Peyer's patch (tissue), 4 donors: ENCODE measurements at regions not wholly inside any gene's neighbourhood (a gene's known extent, or its start where the extent isn't known, plus 50 kb on each side); places are given as distances from the start of the nearest gene placed in this dataset.

Experiments
- POLR2A ChIP-seq, 2 donors: fragments of 450-650 bp; IDR thresholded peaks; one replicate each; pipeline ENCODE4 v1.5.1; 2017; ENCODE audit warnings: antibody characterized with exemption in 2 of 2, mild to moderate bottlenecking in 2 of 2, moderate library complexity in 2 of 2
- TF ChIP-seq, protein P1 (sequence below), 6 experiments: fragments of 450-650 bp in 4 of 6; fragments of 200-600 bp in 2 of 6; sonication (generic) in 1 of 6; IDR thresholded peaks; one replicate each; pipeline ENCODE4 v1.5.1; 2017 to 2019; ENCODE audit warnings: antibody characterized with exemption in 6 of 6, mild to moderate bottlenecking in 3 of 6, moderate library complexity in 1 of 6

DNA sequence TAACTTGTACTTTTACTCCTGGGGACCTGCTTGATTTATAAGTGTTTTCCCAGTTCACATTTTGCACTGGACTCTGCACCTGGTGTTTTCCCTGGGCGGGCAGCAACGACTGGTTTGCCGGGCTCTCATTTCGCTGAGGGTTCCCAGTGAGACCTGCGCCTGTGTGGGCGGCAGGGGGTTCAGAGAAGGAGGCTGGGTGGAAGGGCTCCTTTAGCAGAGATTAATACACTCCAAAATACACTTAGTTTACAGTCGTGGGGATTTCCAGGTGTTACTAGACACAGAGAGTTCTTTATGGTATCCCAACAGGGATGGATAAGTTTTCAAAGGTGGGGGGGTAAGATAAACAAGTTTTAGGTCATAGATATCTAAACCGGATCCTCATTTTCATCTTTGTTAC is 53.0 kb upstream of the SHISA3 start:
- TF ChIP-seq, protein P1, sequence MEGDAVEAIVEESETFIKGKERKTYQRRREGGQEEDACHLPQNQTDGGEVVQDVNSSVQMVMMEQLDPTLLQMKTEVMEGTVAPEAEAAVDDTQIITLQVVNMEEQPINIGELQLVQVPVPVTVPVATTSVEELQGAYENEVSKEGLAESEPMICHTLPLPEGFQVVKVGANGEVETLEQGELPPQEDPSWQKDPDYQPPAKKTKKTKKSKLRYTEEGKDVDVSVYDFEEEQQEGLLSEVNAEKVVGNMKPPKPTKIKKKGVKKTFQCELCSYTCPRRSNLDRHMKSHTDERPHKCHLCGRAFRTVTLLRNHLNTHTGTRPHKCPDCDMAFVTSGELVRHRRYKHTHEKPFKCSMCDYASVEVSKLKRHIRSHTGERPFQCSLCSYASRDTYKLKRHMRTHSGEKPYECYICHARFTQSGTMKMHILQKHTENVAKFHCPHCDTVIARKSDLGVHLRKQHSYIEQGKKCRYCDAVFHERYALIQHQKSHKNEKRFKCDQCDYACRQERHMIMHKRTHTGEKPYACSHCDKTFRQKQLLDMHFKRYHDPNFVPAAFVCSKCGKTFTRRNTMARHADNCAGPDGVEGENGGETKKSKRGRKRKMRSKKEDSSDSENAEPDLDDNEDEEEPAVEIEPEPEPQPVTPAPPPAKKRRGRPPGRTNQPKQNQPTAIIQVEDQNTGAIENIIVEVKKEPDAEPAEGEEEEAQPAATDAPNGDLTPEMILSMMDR (IDR thresholded peaks at IDR 0.05), result no peak
- TF ChIP-seq POLR2A (IDR thresholded peaks at IDR 0.05), result no peak
